T-helper 2 cell treated with Interferon-gamma antibody and Interleukin-4, amounts not matched to agents 5 μg/mL and 100 μg/mL, for 36 hours (primary cell): ENCODE measurements at regions not wholly inside any gene's neighbourhood (a gene's known extent, or its start where the extent isn't known, plus 50 kb on each side); places are given as distances from the start of the nearest gene placed in this dataset.
"Not testable (repeated sequence)": the region's sequence is repeated elsewhere in the genome, so short reads cannot be mapped to it uniquely, and the experiment has no call there.

Experiments
- DNase-seq: peaks from one replicate; pipeline ENCODE4 v3.0.0; 2021; ENCODE audit warnings: low spot score
- H3K27ac Mint-ChIP-seq: one replicate; pipeline ENCODE4 v1.8.0; 2021; ENCODE audit warnings: mild to moderate bottlenecking, mixed read lengths
- H3K27me3 Mint-ChIP-seq: one replicate; pipeline ENCODE4 v1.8.0; 2021; ENCODE audit warnings: low read depth, mixed read lengths
- H3K36me3 Mint-ChIP-seq: one replicate; pipeline ENCODE4 v1.8.0; 2021; ENCODE audit warnings: low read depth, mixed read lengths
- H3K4me1 Mint-ChIP-seq: one replicate; pipeline ENCODE4 v1.8.0; 2021; ENCODE audit warnings: low read depth, mixed read lengths
- H3K4me3 Mint-ChIP-seq: one replicate; pipeline ENCODE4 v1.8.0; 2022; ENCODE audit warnings: mild to moderate bottlenecking, moderate library complexity, mixed read lengths
- H3K9me3 Mint-ChIP-seq: one replicate; pipeline ENCODE4 v1.8.0; 2021; ENCODE audit warnings: mixed read lengths

- H3K36me3 Mint-ChIP-seq, result no peaks in the 10 kb centered on the region
- no peaks in the 10 kb centered on the region for H3K4me1 Mint-ChIP-seq
- H3K9me3 Mint-ChIP-seq, result peaks cover 12% of the 10 kb centered on the region
These were observed 695.1 kb upstream of the ACVR2A start for GRCh38 chr2:147149575-147150240.

GRCh38 chr2:147147802-147148201, 697.0 kb upstream of the ACVR2A start:
- no peak for DNase-seq
- Mint-ChIP-seq H3K27ac (no peak overlapping the region), H3K9me3 (peaks cover 4% of the 10 kb centered on the region), H3K4me1 (no peaks in the 10 kb centered on the region), H3K36me3 (no peaks in the 10 kb centered on the region), H3K27me3 (no peaks in the 10 kb centered on the region), H3K4me3 (no peak overlapping the region)

More at GRCh38 chr2:147149575-147150240, 695.1 kb upstream of the ACVR2A start:
- Mint-ChIP-seq H3K27ac (no peak overlapping the region), H3K27me3 (no peaks in the 10 kb centered on the region), H3K4me3 (no peak overlapping the region)
- no peak for DNase-seq

- H3K4me1 Mint-ChIP-seq, result no peaks in the 10 kb centered on the region
- no peak overlapping the region for H3K27ac Mint-ChIP-seq
- no peaks in the 10 kb centered on the region for H3K27me3 Mint-ChIP-seq
- no peak overlapping the region for H3K4me3 Mint-ChIP-seq
- no peaks in the 10 kb centered on the region for H3K9me3 Mint-ChIP-seq
- DNase-seq, result no peak
- H3K36me3 Mint-ChIP-seq, result no peaks in the 10 kb centered on the region
These were observed 702.9 kb upstream of the ACVR2A start for GRCh38 chr2:147141930-147142329.

- H3K9me3 Mint-ChIP-seq, DNase-seq, H3K36me3 Mint-ChIP-seq, H3K27me3 Mint-ChIP-seq, H3K4me1 Mint-ChIP-seq, H3K4me3 Mint-ChIP-seq, H3K27ac Mint-ChIP-seq: not testable (repeated sequence)
These were observed 705.1 kb upstream of the ACVR2A start for GRCh38 chr2:147139732-147140131.

GRCh38 chr2:147137711-147138110, 707.1 kb upstream of the ACVR2A start:
- Mint-ChIP-seq H3K27ac (no peak overlapping the region), H3K9me3 (no peaks in the 10 kb centered on the region), H3K4me3 (no peak overlapping the region), H3K4me1 (no peaks in the 10 kb centered on the region), H3K36me3 (no peaks in the 10 kb centered on the region), H3K27me3 (no peaks in the 10 kb centered on the region)
- DNase-seq, result no peak

GRCh38 chr2:147135376-147135775, 709.5 kb upstream of the ACVR2A start:
- Mint-ChIP-seq H3K36me3 (no peaks in the 10 kb centered on the region), H3K27ac (no peak overlapping the region), H3K9me3 (no peaks in the 10 kb centered on the region)

GRCh38 chr2:147133286-147133908, 711.4 kb upstream of the ACVR2A start:
- no peak for DNase-seq

More at GRCh38 chr2:147135376-147135775, 709.5 kb upstream of the ACVR2A start:
- H3K4me1 Mint-ChIP-seq, result no peaks in the 10 kb centered on the region
- H3K27me3 Mint-ChIP-seq, result no peaks in the 10 kb centered on the region
- no peak overlapping the region for H3K4me3 Mint-ChIP-seq
- DNase-seq, result no peak

GRCh38 chr2:147125145-147125544, 719.7 kb upstream of the ACVR2A start:
- DNase-seq, result no peak
- Mint-ChIP-seq H3K4me1 (no peaks in the 10 kb centered on the region), H3K9me3 (peaks cover 11% of the 10 kb centered on the region), H3K4me3 (no peak overlapping the region), H3K27me3 (no peaks in the 10 kb centered on the region), H3K36me3 (no peaks in the 10 kb centered on the region), H3K27ac (no peak overlapping the region)

More at GRCh38 chr2:147133286-147133908, 711.4 kb upstream of the ACVR2A start:
- Mint-ChIP-seq H3K4me1 (no peaks in the 10 kb centered on the region), H3K36me3 (no peaks in the 10 kb centered on the region), H3K27me3 (no peaks in the 10 kb centered on the region), H3K27ac (no peak overlapping the region), H3K4me3 (no peak overlapping the region), H3K9me3 (no peaks in the 10 kb centered on the region)

- Mint-ChIP-seq H3K27ac (no peak overlapping the region), H3K9me3 (peaks cover 11% of the 10 kb centered on the region), H3K27me3 (peaks cover 2% of the 10 kb centered on the region), H3K36me3 (no peaks in the 10 kb centered on the region), H3K4me3 (no peak overlapping the region), H3K4me1 (no peaks in the 10 kb centered on the region)
- DNase-seq, result no peak
These were observed 721.9 kb upstream of the ACVR2A start for GRCh38 chr2:147122944-147123343.

- H3K4me1 Mint-ChIP-seq, result no peaks in the 10 kb centered on the region
- no peak overlapping the region for H3K27ac Mint-ChIP-seq
- no peak for DNase-seq
These were observed 733.9 kb upstream of the ACVR2A start for GRCh38 chr2:147110962-147111361.

GRCh38 chr2:147110317-147110716, 734.5 kb upstream of the ACVR2A start:
- H3K4me1 Mint-ChIP-seq, result no peaks in the 10 kb centered on the region
- H3K4me3 Mint-ChIP-seq, result no peak overlapping the region
- H3K9me3 Mint-ChIP-seq, result no peaks in the 10 kb centered on the region
- H3K36me3 Mint-ChIP-seq, result no peaks in the 10 kb centered on the region
- peaks cover 3% of the 10 kb centered on the region for H3K27me3 Mint-ChIP-seq
- DNase-seq, result no peak
- H3K27ac Mint-ChIP-seq, result no peak overlapping the region

More at GRCh38 chr2:147110962-147111361, 733.9 kb upstream of the ACVR2A start:
- H3K9me3 Mint-ChIP-seq, result no peaks in the 10 kb centered on the region
- peaks cover 3% of the 10 kb centered on the region for H3K27me3 Mint-ChIP-seq
- no peaks in the 10 kb centered on the region for H3K36me3 Mint-ChIP-seq
- H3K4me3 Mint-ChIP-seq, result no peak overlapping the region

- Mint-ChIP-seq H3K27me3 (peaks cover 3% of the 10 kb centered on the region), H3K4me1 (no peaks in the 10 kb centered on the region)
These were observed 735.5 kb upstream of the ACVR2A start for GRCh38 chr2:147109291-147109690.

GRCh38 chr2:147108548-147108947, 736.3 kb upstream of the ACVR2A start:
- Mint-ChIP-seq H3K27me3 (peaks cover 3% of the 10 kb centered on the region), H3K9me3 (no peaks in the 10 kb centered on the region), H3K4me3 (no peak overlapping the region), H3K36me3 (no peaks in the 10 kb centered on the region), H3K4me1 (no peaks in the 10 kb centered on the region), H3K27ac (no peak overlapping the region)
- DNase-seq, result no peak

More at GRCh38 chr2:147109291-147109690, 735.5 kb upstream of the ACVR2A start:
- H3K9me3 Mint-ChIP-seq, result no peaks in the 10 kb centered on the region
- no peaks in the 10 kb centered on the region for H3K36me3 Mint-ChIP-seq
- H3K4me3 Mint-ChIP-seq, result no peak overlapping the region
- no peak overlapping the region for H3K27ac Mint-ChIP-seq
- no peak for DNase-seq

- Mint-ChIP-seq H3K4me1 (no peaks in the 10 kb centered on the region), H3K9me3 (no peaks in the 10 kb centered on the region), H3K4me3 (no peak overlapping the region), H3K27ac (no peak overlapping the region), H3K27me3 (no peaks in the 10 kb centered on the region), H3K36me3 (no peaks in the 10 kb centered on the region)
- DNase-seq, result no peak
These were observed 742.7 kb upstream of the ACVR2A start for GRCh38 chr2:147101941-147102790.
